Liver (tissue), 8 donors: ENCODE measurements at regions not wholly inside any gene's neighbourhood (a gene's known extent, or its start where the extent isn't known, plus 50 kb on each side); places are given as distances from the start of the nearest gene placed in this dataset.

Source experiments
- DNase-seq: peaks from one replicate; pipeline ENCODE4 v3.0.0-alpha.2; 2017; ENCODE audit warnings: low spot score
- H3K27ac ChIP-seq, 2 donors: one replicate each; pipeline ENCODE4 v1.7.0; 2013; ENCODE audit warnings: inconsistent platforms in 2 of 2, low read length in 2 of 2, control low read depth in 1 of 2, low read depth in 1 of 2, mild to moderate bottlenecking in 1 of 2
- H3K27me3 ChIP-seq, 4 donors: one replicate each; pipeline versions ENCODE4 v1.6.1 to v1.7.0; 2013; ENCODE audit warnings: low read length in 3 of 4, inconsistent platforms in 1 of 4, mild to moderate bottlenecking in 1 of 4, moderate library complexity in 1 of 4; ENCODE audit not compliant: control insufficient read depth in 4 of 4, insufficient read depth in 4 of 4
- H3K36me3 ChIP-seq, 4 donors: one replicate each; pipeline versions ENCODE4 v1.6.1 to v1.7.0; 2013; ENCODE audit warnings: low read length in 3 of 4, mild to moderate bottlenecking in 3 of 4, low read depth in 1 of 4, moderate library complexity in 1 of 4; ENCODE audit not compliant: control insufficient read depth in 4 of 4, insufficient read depth in 3 of 4
- H3K4me1 ChIP-seq, 4 donors: one replicate each; pipeline versions ENCODE4 v1.6.1 to v1.7.0; 2013; ENCODE audit warnings: low read length in 3 of 4, mild to moderate bottlenecking in 3 of 4, moderate library complexity in 1 of 4; ENCODE audit not compliant: control insufficient read depth in 4 of 4, insufficient read depth in 4 of 4
- H3K4me3 ChIP-seq, 3 donors: one replicate each; pipeline versions ENCODE4 v1.6.1 to v1.7.0; 2013; ENCODE audit warnings: low read length in 3 of 3, control low read depth in 1 of 3, low read depth in 1 of 3, mild to moderate bottlenecking in 1 of 3
- H3K9ac ChIP-seq, 2 donors: one replicate each; pipeline ENCODE4 v1.7.0; 2013; ENCODE audit warnings: low read length in 2 of 2, mild to moderate bottlenecking in 2 of 2, moderate library complexity in 2 of 2, control low read depth in 1 of 2, low read depth in 1 of 2
- H3K9me3 ChIP-seq, 4 donors: one replicate each; pipeline versions ENCODE4 v1.6.1 to v1.7.0; 2013; ENCODE audit warnings: low read length in 3 of 4; ENCODE audit not compliant: control insufficient read depth in 4 of 4
- ATF3 ChIP-seq: IDR thresholded peaks from 2 replicates; pipeline ENCODE4 v1.6.1; 2016; ENCODE audit warnings: antibody characterized with exemption
- CTCF ChIP-seq: fragments of 150-350 bp; IDR thresholded peaks from 2 replicates; pipeline ENCODE4 v1.5.1; 2017; ENCODE audit warnings: improper control_type of control experiment, low read depth, low read length; ENCODE audit not compliant: missing input control
- EGR1 ChIP-seq, 2 donors: IDR thresholded peaks; 2 replicates each; pipeline ENCODE4 v1.6.1; 2016 to 2018; ENCODE audit warnings: antibody characterized with exemption in 2 of 2, low read depth in 2 of 2
- FOXA1 ChIP-seq: IDR thresholded peaks from 2 replicates; pipeline ENCODE4 v1.6.1; 2016; ENCODE audit warnings: antibody characterized with exemption
- FOXA2 ChIP-seq: IDR thresholded peaks from 2 replicates; pipeline ENCODE4 v1.6.1; 2016; ENCODE audit warnings: antibody characterized with exemption
- GABPA ChIP-seq, 2 donors: IDR thresholded peaks in 1 of 2; conservative IDR thresholded peaks in 1 of 2; 2 replicates each; pipeline ENCODE4 v1.6.1; 2016; ENCODE audit warnings: antibody characterized with exemption in 2 of 2, mild to moderate bottlenecking in 1 of 2, moderate library complexity in 1 of 2
- HNF4A ChIP-seq, 2 donors: conservative IDR thresholded peaks; 2 replicates each; pipeline ENCODE4 v1.6.1; 2016; ENCODE audit warnings: antibody characterized with exemption in 2 of 2, mild to moderate bottlenecking in 2 of 2
- HNF4G ChIP-seq: IDR thresholded peaks from 2 replicates; pipeline ENCODE4 v1.6.1; 2016; ENCODE audit warnings: antibody characterized with exemption
- JUND ChIP-seq, 2 donors: IDR thresholded peaks; 2 replicates each; pipeline ENCODE4 v1.6.1; 2016; ENCODE audit warnings: antibody characterized with exemption in 2 of 2
- MAX ChIP-seq: IDR thresholded peaks from 2 replicates; pipeline ENCODE4 v1.6.1; 2016; ENCODE audit warnings: antibody characterized with exemption
- NR2F2 ChIP-seq: IDR thresholded peaks from 2 replicates; pipeline ENCODE4 v1.6.1; 2016; ENCODE audit warnings: antibody characterized with exemption
- RAD21 ChIP-seq, 2 donors: IDR thresholded peaks; 2 replicates each; pipeline ENCODE4 v1.6.1; 2016; ENCODE audit warnings: antibody characterized with exemption in 2 of 2, mild to moderate bottlenecking in 2 of 2
- REST ChIP-seq: IDR thresholded peaks from 2 replicates; pipeline ENCODE4 v1.6.1; 2016; ENCODE audit warnings: antibody characterized with exemption, mild to moderate bottlenecking
- RXRA ChIP-seq, 2 donors: IDR thresholded peaks; 2 replicates each; pipeline ENCODE4 v1.6.1; 2017 to 2018; ENCODE audit warnings: antibody characterized with exemption in 2 of 2, mild to moderate bottlenecking in 1 of 2
- TAF1 ChIP-seq: conservative IDR thresholded peaks from 2 replicates; pipeline ENCODE4 v1.6.1; 2016; ENCODE audit warnings: antibody characterized with exemption, mild to moderate bottlenecking
- YY1 ChIP-seq: IDR thresholded peaks from 2 replicates; pipeline ENCODE4 v1.6.1; 2016; ENCODE audit warnings: antibody characterized with exemption, mild to moderate bottlenecking
- WGBS: extraction: QIAGEN DNeasy Blood & Tissue Kit; methylation state at CpG from one replicate; pipeline ENCODE4 v1.1.7; 2013; 5-methylcytosine and 5-hydroxymethylcytosine counted together
- donor health status: healthy.
- donor health status: healthy.
- donor health status: healthy.
- donor health status: healthy.
- donor health status: healthy.

- Histone ChIP-seq H3K9me3 (no peaks in the 10 kb centered on the region), H3K4me3 (no peak overlapping the region), H3K36me3 (no peaks in the 10 kb centered on the region), H3K4me1 (no peaks in the 10 kb centered on the region), H3K27ac (no peak overlapping the region), H3K27me3 (no peaks in the 10 kb centered on the region), H3K9ac (no peak overlapping the region)
- WGBS = 96% methylated on average over 1 of the region's 1 CpG
- no peak for TF ChIP-seq GABPA (IDR thresholded peaks at IDR 0.05 in 1 of 2, conservative IDR thresholded peaks at IDR 0.05 in 1 of 2)
- TF ChIP-seq ATF3 = no peak
- TF ChIP-seq TAF1 = no peak
- no peak for TF ChIP-seq EGR1 (IDR thresholded peaks at IDR 0.05; ENCODE audit: low read depth in 2 of 2)
- no peak for TF ChIP-seq REST
- TF ChIP-seq FOXA2 = no peak
- TF ChIP-seq HNF4G = no peak
- no peak for TF ChIP-seq MAX
- TF ChIP-seq RAD21 (IDR thresholded peaks at IDR 0.05) = no peak
- no peak for TF ChIP-seq NR2F2
- no peak for TF ChIP-seq CTCF
- DNase-seq = no peak
Observed at GRCh38 chr2:180759631-180760030, 220.8 kb upstream of the UBE2E3 start.

- WGBS = 94% methylated on average over 5 of the region's 5 CpGs
- no peaks in the 10 kb centered on the region for H3K4me1 ChIP-seq
- H3K27ac ChIP-seq = no peak overlapping the region
- H3K27me3 ChIP-seq = no peaks in the 10 kb centered on the region
- DNase-seq = no peak
- H3K36me3 ChIP-seq = no peaks in the 10 kb centered on the region
- no peak overlapping the region for H3K9ac ChIP-seq
- H3K9me3 ChIP-seq = no peaks in the 10 kb centered on the region
- no peak overlapping the region for H3K4me3 ChIP-seq
- no peak for TF ChIP-seq ATF3
- TF ChIP-seq REST = no peak
- no peak for TF ChIP-seq EGR1 (IDR thresholded peaks at IDR 0.05; ENCODE audit: low read depth in 2 of 2)
- TF ChIP-seq MAX = no peak
- TF ChIP-seq FOXA1 = no peak
- TF ChIP-seq JUND (IDR thresholded peaks at IDR 0.05) = no peak
- TF ChIP-seq YY1 = no peak
- TF ChIP-seq RXRA (IDR thresholded peaks at IDR 0.05) = no peak
- no peak for TF ChIP-seq HNF4A (conservative IDR thresholded peaks at IDR 0.05)
- TF ChIP-seq HNF4G = no peak
- no peak for TF ChIP-seq TAF1
Observed at GRCh38 chr2:180753809-180754761, 226.3 kb upstream of the UBE2E3 start.
